Naive thymus-derived CD4-positive, alpha-beta T cell (primary cell): ENCODE measurements at regions not wholly inside any gene's neighbourhood (a gene's known extent, or its start where the extent isn't known, plus 50 kb on each side); places are given as distances from the start of the nearest gene placed in this dataset.

Experiments
- ATAC-seq: fragments of 150-1000 bp; cut with Tn5 transposase; 2 replicates; pipeline ENCODE4 v1.10.0; 2021; ENCODE audit warnings: mild to moderate bottlenecking, moderate library complexity
- CTCF ChIA-PET: fragments of 350-600 bp; sonication (Branson Sonifier 250); formaldehyde crosslinking; loops from one replicate; lab custom pipeline; 2021; ENCODE audit warnings: antibody characterized with exemption; lab: Charles Lee
- POLR2A ChIA-PET: fragments of 350-600 bp; sonication (Branson Sonifier 250); formaldehyde crosslinking; loops from one replicate; lab custom pipeline; 2021; ENCODE audit warnings: antibody characterized with exemption, inconsistent platforms; lab: Charles Lee
- DNase-seq, 9 donors: peaks; one replicate each; pipeline versions ENCODE4 v3.0.0 to v3.0.0-alpha.2; 2020 to 2022; ENCODE audit warnings: mixed read lengths in 1 of 9
- H3K27ac ChIP-seq: one replicate; pipeline ENCODE4 v1.7.0; 2013; ENCODE audit warnings: mild to moderate bottlenecking, low read depth, low read length, moderate library complexity
- H3K27me3 ChIP-seq, 2 donors: one replicate each; pipeline ENCODE4 v1.7.0; 2013; ENCODE audit warnings: low read length in 2 of 2, mild to moderate bottlenecking in 2 of 2, moderate library complexity in 2 of 2; ENCODE audit not compliant: control insufficient read depth in 2 of 2, insufficient read depth in 2 of 2
- H3K36me3 ChIP-seq, 3 experiments: 1 replicate in 2 of 3; 2 replicates in 1 of 3; pipeline ENCODE4 v1.7.0; 2013; ENCODE audit warnings: low read length in 3 of 3, mild to moderate bottlenecking in 3 of 3, moderate library complexity in 1 of 3; ENCODE audit not compliant: insufficient read depth in 3 of 3, control insufficient read depth in 2 of 3
- H3K4me1 ChIP-seq, 2 donors: one replicate each; pipeline ENCODE4 v1.7.0; 2013; ENCODE audit warnings: low read length in 2 of 2, mild to moderate bottlenecking in 2 of 2, moderate library complexity in 1 of 2; ENCODE audit not compliant: control insufficient read depth in 2 of 2, insufficient read depth in 2 of 2
- H3K4me3 ChIP-seq: 2 replicates; pipeline ENCODE4 v1.7.0; 2013; ENCODE audit warnings: mild to moderate bottlenecking, low read length
- H3K9me3 ChIP-seq, 3 experiments: 1 replicate in 2 of 3; 2 replicates in 1 of 3; pipeline ENCODE4 v1.7.0; 2013; ENCODE audit warnings: low read length in 3 of 3; ENCODE audit not compliant: control insufficient read depth in 2 of 3
- H3K27ac Mint-ChIP-seq, 9 donors: one replicate each; pipeline ENCODE4 v1.8.0; 2020 to 2022; ENCODE audit warnings: mixed read lengths in 9 of 9, mild to moderate bottlenecking in 8 of 9, moderate library complexity in 5 of 9, inconsistent platforms in 2 of 9
- H3K27me3 Mint-ChIP-seq, 5 donors: one replicate each; pipeline ENCODE4 v1.8.0; 2021 to 2022; ENCODE audit warnings: mixed read lengths in 5 of 5, mild to moderate bottlenecking in 1 of 5
- H3K36me3 Mint-ChIP-seq, 5 donors: one replicate each; pipeline ENCODE4 v1.8.0; 2020 to 2022; ENCODE audit warnings: mixed read lengths in 5 of 5, mild to moderate bottlenecking in 3 of 5, inconsistent platforms in 1 of 5
- H3K4me1 Mint-ChIP-seq, 7 donors: one replicate each; pipeline ENCODE4 v1.8.0; 2020 to 2022; ENCODE audit warnings: mixed read lengths in 7 of 7, mild to moderate bottlenecking in 3 of 7, inconsistent platforms in 1 of 7
- H3K4me3 Mint-ChIP-seq, 10 donors: one replicate each; pipeline ENCODE4 v1.8.0; 2020 to 2022; ENCODE audit warnings: mild to moderate bottlenecking in 10 of 10, mixed read lengths in 10 of 10, moderate library complexity in 6 of 10, inconsistent platforms in 2 of 10
- H3K9me3 Mint-ChIP-seq, 11 donors: one replicate each; pipeline ENCODE4 v1.8.0; 2020 to 2022; ENCODE audit warnings: mixed read lengths in 11 of 11, mild to moderate bottlenecking in 4 of 11, inconsistent platforms in 1 of 11, moderate library complexity in 1 of 11
- intact Hi-C, 2 donors: fragments of 100-400 bp; cut with micrococcal nuclease; formaldehyde crosslinking; loops; one replicate each; pipeline ENCODE4 v1.15.1; 2023

- Histone ChIP-seq H3K4me3 (no peak overlapping the region), H3K36me3 (no peaks in the 10 kb centered on the region), H3K27ac (no peak overlapping the region), H3K27me3 (no peaks in the 10 kb centered on the region), H3K9me3 (peaks cover 0 to 5% (median 2%) of the 10 kb centered on the region in 3 experiments), H3K4me1 (no peaks in the 10 kb centered on the region)
- POLR2A ChIA-PET: no interaction called here
- H3K4me3 Mint-ChIP-seq: no peak overlapping the region
- DNase-seq (no peak), ATAC-seq (no peak)
- peaks cover 0 to 15% (median 6%) of the 10 kb centered on the region in 5 donors for H3K27me3 Mint-ChIP-seq
- CTCF ChIA-PET: no interaction called here
- peaks cover 0 to 8% (median 0%) of the 10 kb centered on the region in 7 donors for H3K4me1 Mint-ChIP-seq
- H3K9me3 Mint-ChIP-seq: peaks cover 0 to 15% (median 9%) of the 10 kb centered on the region in 11 donors
- no peak overlapping the region for H3K27ac Mint-ChIP-seq
- intact Hi-C loops: no loop called here
- peaks cover 0 to 6% (median 4%) of the 10 kb centered on the region in 5 donors for H3K36me3 Mint-ChIP-seq
Observed at GRCh38 chr17:72422505-72423285, 301.9 kb downstream of the SOX9 start.

GRCh38 chr17:72423286-72423589 is 302.4 kb downstream of the SOX9 start:
- Mint-ChIP-seq H3K27ac (no peak overlapping the region), H3K9me3 (peaks cover 0 to 12% (median 6%) of the 10 kb centered on the region in 11 donors)
- H3K4me3 ChIP-seq: no peak overlapping the region

GRCh38 chr17:72423718-72424117 is 302.9 kb downstream of the SOX9 start:
- no peak overlapping the region for H3K4me3 Mint-ChIP-seq
- intact Hi-C loops: no loop called here
- no peak overlapping the region for H3K27ac Mint-ChIP-seq

More at GRCh38 chr17:72423286-72423589, 302.4 kb downstream of the SOX9 start:
- ChIA-PET CTCF (no interaction called here), POLR2A (no interaction called here)
- no peaks in the 10 kb centered on the region for H3K27me3 ChIP-seq
- DNase-seq (no peak), ATAC-seq (no peak)
- no peak overlapping the region for H3K27ac ChIP-seq
- no peaks in the 10 kb centered on the region for H3K36me3 ChIP-seq
- Mint-ChIP-seq H3K4me1 (peaks cover 0 to 8% (median 0%) of the 10 kb centered on the region in 7 donors), H3K27me3 (peaks cover 0 to 15% (median 6%) of the 10 kb centered on the region in 5 donors), H3K4me3 (no peak overlapping the region), H3K36me3 (peaks cover 0 to 4% (median 2%) of the 10 kb centered on the region in 5 donors)
- H3K9me3 ChIP-seq: no peaks in the 10 kb centered on the region
- intact Hi-C loops: no loop called here
- no peaks in the 10 kb centered on the region for H3K4me1 ChIP-seq

GRCh38 chr17:72424505-72425117 is 303.8 kb downstream of the SOX9 start:
- Mint-ChIP-seq H3K9me3 (peaks cover 0 to 3% (median 0%) of the 10 kb centered on the region in 11 donors), H3K36me3 (no peaks in the 10 kb centered on the region), H3K27ac (no peak overlapping the region), H3K4me3 (no peak overlapping the region), H3K4me1 (peaks cover 0 to 8% (median 0%) of the 10 kb centered on the region in 7 donors), H3K27me3 (peaks cover 0 to 15% (median 6%) of the 10 kb centered on the region in 5 donors)
- Histone ChIP-seq H3K9me3 (no peaks in the 10 kb centered on the region), H3K27ac (no peak overlapping the region), H3K36me3 (no peaks in the 10 kb centered on the region), H3K4me3 (no peak overlapping the region), H3K27me3 (no peaks in the 10 kb centered on the region), H3K4me1 (no peaks in the 10 kb centered on the region)
- CTCF ChIA-PET: no interaction called here
- no peak for ATAC-seq
- intact Hi-C loops: no loop called here
- POLR2A ChIA-PET: no interaction called here
- DNase-seq: no peak

More at GRCh38 chr17:72423718-72424117, 302.9 kb downstream of the SOX9 start:
- DNase-seq (no peak), ATAC-seq (no peak)
- H3K4me3 ChIP-seq: no peak overlapping the region
- peaks cover 0 to 15% (median 6%) of the 10 kb centered on the region in 5 donors for H3K27me3 Mint-ChIP-seq
- H3K36me3 ChIP-seq: no peaks in the 10 kb centered on the region
- H3K4me1 Mint-ChIP-seq: peaks cover 0 to 8% (median 0%) of the 10 kb centered on the region in 7 donors
- H3K4me1 ChIP-seq: no peaks in the 10 kb centered on the region
- CTCF ChIA-PET: no interaction called here
- no peaks in the 10 kb centered on the region for H3K27me3 ChIP-seq
- no peak overlapping the region for H3K27ac ChIP-seq
- no peaks in the 10 kb centered on the region for H3K9me3 ChIP-seq
- POLR2A ChIA-PET: no interaction called here
- peaks cover 0 to 7% (median 3%) of the 10 kb centered on the region in 11 donors for H3K9me3 Mint-ChIP-seq
- H3K36me3 Mint-ChIP-seq: peaks cover 0 to 3% (median 0%) of the 10 kb centered on the region in 5 donors

- Histone ChIP-seq H3K4me1 (no peaks in the 10 kb centered on the region), H3K4me3 (no peak overlapping the region), H3K27me3 (no peaks in the 10 kb centered on the region), H3K36me3 (no peaks in the 10 kb centered on the region), H3K27ac (no peak overlapping the region), H3K9me3 (no peaks in the 10 kb centered on the region)
- no peak for DNase-seq
- Mint-ChIP-seq H3K36me3 (no peaks in the 10 kb centered on the region), H3K27me3 (peaks cover 0 to 12% (median 6%) of the 10 kb centered on the region in 5 donors), H3K4me1 (peaks cover 0 to 8% (median 0%) of the 10 kb centered on the region in 7 donors), H3K27ac (no peak overlapping the region), H3K4me3 (no peak overlapping the region), H3K9me3 (peaks cover 0 to 3% (median 0%) of the 10 kb centered on the region in 11 donors)
- intact Hi-C loops: no loop called here
- CTCF ChIA-PET: no interaction called here
- no peak for ATAC-seq
- POLR2A ChIA-PET: no interaction called here
Observed at GRCh38 chr17:72425133-72425793, 304.4 kb downstream of the SOX9 start.

GRCh38 chr17:72425794-72426168 is 305.0 kb downstream of the SOX9 start:
- Histone ChIP-seq H3K4me1 (no peaks in the 10 kb centered on the region), H3K27ac (no peak overlapping the region), H3K9me3 (no peaks in the 10 kb centered on the region), H3K36me3 (no peaks in the 10 kb centered on the region), H3K27me3 (no peaks in the 10 kb centered on the region), H3K4me3 (no peak overlapping the region)
- peaks cover 0 to 8% (median 0%) of the 10 kb centered on the region in 7 donors for H3K4me1 Mint-ChIP-seq
- H3K27me3 Mint-ChIP-seq: peaks cover 0 to 12% (median 6%) of the 10 kb centered on the region in 5 donors
- DNase-seq: no peak
- ChIA-PET POLR2A (no interaction called here), CTCF (no interaction called here)
- intact Hi-C loops: no loop called here
- H3K27ac Mint-ChIP-seq: no peak overlapping the region
- H3K4me3 Mint-ChIP-seq: no peak overlapping the region
- ATAC-seq: no peak
- H3K36me3 Mint-ChIP-seq: no peaks in the 10 kb centered on the region
- peaks cover 0 to 3% (median 0%) of the 10 kb centered on the region in 11 donors for H3K9me3 Mint-ChIP-seq
